Fibroblast of skin of left biceps (primary cell): ENCODE measurements at regions not wholly inside any gene's neighbourhood (a gene's known extent, or its start where the extent isn't known, plus 50 kb on each side); places are given as distances from the start of the nearest gene placed in this dataset.
"Not testable (repeated sequence)": the region's sequence is repeated elsewhere in the genome, so short reads cannot be mapped to it uniquely, and the experiment has no call there.

ENCODE experiments used
- DNase-seq, 2 experiments: peaks; one replicate each; pipeline ENCODE4 v3.0.0-alpha.2; 2013; ENCODE audit warnings: low read depth in 2 of 2

GRCh38 chr7:19376538-19376937 lies 231.3 kb upstream of the FERD3L start:
- no peak for DNase-seq

DNA sequence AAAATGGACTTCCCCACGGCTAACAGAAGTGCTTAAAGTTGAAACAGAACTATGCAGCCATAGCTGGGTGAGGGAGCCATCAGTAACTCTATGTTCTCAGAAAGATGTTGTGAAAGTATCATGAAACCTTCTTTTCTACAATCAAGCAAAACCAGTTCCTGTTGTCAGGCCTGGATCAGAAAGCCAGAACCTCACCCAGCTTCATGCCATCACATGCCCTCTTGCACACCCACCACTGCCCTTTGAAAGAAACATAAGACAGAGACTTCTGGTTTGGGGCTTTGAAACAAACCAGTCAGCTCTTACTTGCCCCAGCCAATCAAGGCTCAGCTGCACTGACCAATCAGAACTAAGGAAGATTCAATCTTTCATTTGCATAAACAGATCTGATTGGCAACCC lies 230.8 kb upstream of the FERD3L start:
- DNase-seq = no peak

- DNase-seq = no peak
These were observed 228.1 kb upstream of the FERD3L start for GRCh38 chr7:19373334-19373733.

DNA sequence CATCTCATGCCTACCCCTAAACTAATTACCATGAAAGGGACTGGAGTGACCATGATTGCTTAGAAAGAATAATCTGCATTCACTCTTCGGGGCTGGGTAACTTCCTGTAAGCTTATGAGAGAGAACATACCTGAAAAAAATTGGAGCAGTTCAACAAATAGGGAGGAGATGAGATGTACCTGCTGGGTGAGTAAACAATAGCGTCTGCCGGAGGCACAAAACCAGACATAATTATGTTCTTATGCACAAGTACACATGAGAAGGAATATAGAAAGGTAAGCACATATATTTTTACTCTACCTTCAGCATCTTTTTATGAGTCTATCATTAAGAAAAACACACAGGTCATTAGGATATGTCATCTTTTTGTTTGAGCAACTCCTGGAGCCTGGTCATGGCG lies 224.6 kb upstream of the FERD3L start:
- DNase-seq = no peak

GRCh38 chr7:19369182-19369581 lies 224.0 kb upstream of the FERD3L start:
- DNase-seq = no peak

- DNase-seq = peak; percentile 34 to 46
These were observed 223.3 kb upstream of the FERD3L start for GRCh38 chr7:19368491-19368925.

GRCh38 chr7:19364950-19365349 lies 219.7 kb upstream of the FERD3L start:
- no peak for DNase-seq

DNA sequence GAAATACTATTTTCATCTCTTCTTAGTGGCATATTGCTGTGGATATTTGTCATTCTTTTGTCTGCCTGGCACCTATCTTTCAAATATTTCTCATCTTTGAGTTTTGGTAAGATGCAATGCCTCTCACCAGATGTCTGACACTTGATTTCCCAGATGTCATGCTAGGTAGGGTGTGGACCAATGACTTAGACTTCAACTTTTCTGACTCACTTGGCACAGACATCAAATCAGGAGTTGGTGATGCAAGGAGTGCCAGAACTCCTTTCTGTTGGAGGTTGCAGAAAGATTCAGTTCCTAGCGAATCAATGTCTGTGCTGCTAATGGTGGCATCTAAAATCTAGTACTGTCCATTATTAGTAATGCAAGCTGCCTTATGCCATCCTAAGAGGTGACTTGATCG lies 216.9 kb upstream of the FERD3L start:
- no peak for DNase-seq

DNA sequence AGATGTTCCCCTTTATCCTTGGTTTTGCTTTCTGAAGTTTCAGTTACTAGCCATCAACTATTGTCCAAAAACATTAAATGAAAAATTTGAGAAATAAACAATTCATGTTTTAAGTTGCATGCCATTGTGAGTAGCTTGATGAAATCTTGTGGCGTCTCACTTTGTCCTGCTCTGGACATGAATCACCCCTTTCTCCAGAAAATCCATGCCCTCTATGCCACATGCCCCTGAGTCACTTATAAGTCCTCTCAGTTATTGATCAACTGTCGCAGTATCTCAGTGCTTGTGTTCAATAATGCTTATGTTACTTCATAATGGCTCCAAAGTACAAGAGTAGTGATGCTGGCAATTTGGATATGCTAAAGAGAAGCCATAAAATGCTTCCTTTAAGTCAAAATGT lies 208.0 kb upstream of the FERD3L start:
- no peak for DNase-seq

- DNase-seq = no peak
These were observed 207.1 kb upstream of the FERD3L start for GRCh38 chr7:19352305-19352695.

DNA sequence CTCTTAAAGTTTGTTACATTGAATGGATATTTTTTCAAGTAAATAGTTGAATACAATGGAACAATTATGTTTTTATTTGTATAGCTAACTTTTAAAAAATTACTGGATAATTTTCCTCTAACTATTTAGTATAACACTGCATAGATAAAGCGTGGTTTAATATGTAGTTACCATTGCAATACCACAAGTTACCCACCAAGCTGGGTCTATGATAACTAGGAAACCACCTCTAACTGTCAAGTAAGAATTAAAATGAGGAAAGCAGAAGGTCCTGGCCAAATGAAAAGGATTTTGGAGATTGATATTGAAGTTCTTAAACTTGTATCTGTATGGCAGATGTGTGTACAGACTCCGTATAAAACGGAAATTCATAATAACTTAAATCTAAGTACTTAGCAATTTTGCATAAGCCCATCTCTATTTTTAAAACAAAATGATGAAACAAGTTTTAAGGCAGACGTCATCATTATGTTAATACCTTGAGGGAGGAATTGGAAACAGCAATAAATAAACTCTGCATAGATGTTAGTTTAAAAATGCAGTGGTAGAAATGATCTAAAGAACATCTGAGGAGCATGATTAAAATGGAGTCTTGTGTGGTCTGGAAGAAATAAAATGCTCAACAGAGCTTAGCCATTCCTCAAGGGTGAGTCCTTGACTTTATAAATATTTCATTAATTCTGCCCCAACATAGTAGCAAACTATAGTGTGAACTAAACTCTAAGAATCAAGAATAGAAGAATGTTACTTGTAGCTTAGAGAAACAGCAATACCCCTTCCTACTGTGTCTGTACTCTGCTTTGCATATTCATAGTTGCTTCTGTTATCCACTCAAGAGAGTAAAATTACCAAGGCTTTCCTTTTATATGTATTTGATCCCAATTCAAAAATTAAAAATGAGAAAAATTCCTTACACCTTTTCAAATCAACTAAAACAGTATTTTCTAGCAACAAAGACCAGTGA lies 206.4 kb upstream of the FERD3L start:
- no peak for DNase-seq

- DNase-seq = no peak
These were observed 194.3 kb upstream of the FERD3L start for GRCh38 chr7:19339512-19339911.

DNA sequence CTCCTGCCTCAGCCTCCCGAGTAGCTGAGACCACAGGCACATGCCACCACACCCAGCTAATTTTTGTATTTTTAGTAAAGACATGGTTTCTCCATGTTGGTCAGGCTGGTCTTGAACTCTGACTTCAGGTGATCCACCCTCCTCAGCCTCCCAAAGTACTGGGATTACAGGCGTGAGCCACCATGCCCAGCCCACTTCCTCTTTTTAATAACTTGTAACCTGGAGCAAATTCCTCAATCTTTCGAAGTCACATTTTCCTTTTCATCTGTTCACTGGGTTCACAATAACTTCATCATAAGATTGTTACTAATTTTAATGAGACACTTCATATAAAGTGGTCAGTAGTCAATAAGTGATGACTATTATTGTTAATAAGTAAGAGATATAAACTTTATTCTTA lies 193.3 kb upstream of the FERD3L start:
- DNase-seq = not testable (repeated sequence)

DNA sequence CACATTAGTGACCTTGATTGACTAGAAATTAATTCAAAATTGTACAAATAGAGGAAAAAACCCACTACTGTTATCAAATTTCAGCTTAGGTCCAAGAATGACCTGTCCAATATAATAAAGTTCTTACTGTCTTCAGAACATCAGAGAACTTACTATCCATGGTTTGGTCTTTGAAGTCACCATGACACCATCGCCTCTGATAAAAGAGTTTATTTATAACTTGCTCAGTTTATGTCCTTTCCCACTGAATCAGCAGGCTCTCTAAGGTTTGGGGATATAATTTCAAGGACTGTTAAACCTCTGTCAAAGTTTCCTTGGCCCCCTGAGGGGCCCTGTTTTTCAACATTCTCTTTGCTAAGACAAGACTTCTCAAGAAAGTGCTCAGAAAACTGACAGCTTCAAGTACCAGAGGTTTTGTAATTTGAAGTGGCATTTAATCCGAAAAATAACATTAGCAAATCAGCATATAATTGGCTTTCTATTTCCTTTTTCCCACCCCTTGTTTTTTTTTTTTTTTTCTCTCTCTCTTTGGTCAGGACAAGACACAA lies 191.7 kb upstream of the FERD3L start:
- DNase-seq = no peak

GRCh38 chr7:19333706-19334105 lies 188.5 kb upstream of the FERD3L start:
- DNase-seq = no peak

DNA sequence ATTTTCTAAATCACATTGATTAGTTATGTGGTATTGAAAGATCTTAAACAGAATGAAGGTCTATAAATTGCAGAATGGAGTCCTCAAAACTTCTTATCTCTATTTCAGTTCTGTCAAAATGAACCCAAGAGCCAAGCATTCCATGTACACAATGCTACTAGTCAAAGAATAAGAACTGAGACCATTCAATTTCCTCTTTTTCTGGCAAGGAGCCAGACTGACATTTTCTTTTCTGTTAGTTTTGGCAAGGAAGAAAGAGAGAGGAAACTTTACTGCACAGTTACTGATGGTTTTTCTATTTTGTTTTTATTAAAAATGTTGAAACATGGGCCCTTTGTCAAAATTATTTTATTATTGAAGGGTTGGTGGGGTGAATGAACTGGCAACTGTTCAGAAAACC lies 181.8 kb upstream of the FERD3L start:
- peak; percentile 16 to 21 for DNase-seq

- no peak for DNase-seq
These were observed 176.8 kb upstream of the FERD3L start for GRCh38 chr7:19322002-19322401.

- no peak for DNase-seq
These were observed 173.1 kb upstream of the FERD3L start for GRCh38 chr7:19318287-19318686.

DNA sequence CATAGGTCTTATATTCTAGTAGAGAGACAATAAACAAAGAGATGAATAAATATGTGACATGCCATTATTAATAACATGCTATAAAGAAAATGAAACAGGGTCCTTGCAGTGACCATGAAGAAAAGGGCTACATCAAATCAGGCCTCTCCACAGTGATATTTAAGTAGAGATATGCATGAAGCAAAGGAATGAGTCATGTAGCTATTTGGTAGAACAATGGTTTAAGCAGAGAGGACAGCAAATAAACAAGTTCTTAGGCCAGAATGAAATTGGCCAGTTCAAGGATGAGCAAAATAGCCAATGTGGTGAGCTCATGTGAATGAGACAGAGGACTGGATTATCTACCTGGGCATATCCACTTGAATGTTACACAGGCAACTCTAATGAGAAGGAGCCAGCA lies 172.2 kb upstream of the FERD3L start:
- DNase-seq = no peak

GRCh38 chr7:19312416-19312815 lies 167.2 kb upstream of the FERD3L start:
- no peak for DNase-seq

DNA sequence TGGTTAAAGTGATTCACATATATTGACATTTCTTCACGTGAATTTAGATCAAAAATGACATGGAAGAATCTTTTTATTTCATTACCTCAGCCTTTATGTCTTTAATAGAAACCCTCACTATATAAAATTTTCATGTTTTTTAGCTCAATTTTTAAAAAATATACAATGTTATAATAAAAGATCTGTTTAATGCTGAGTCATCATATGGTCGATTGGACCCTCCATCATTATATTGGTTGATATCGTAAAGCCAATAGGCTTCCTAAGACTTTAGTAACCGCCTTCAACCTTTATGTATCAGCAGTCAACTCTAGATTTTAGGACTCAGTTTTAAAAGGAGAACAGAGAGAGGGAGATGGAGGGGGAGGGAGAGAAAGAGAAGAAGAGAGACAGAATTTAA lies 162.3 kb upstream of the FERD3L start:
- DNase-seq = no peak

- DNase-seq = no peak
These were observed 160.5 kb upstream of the FERD3L start for GRCh38 chr7:19305698-19306097.

- no peak for DNase-seq
These were observed 158.9 kb upstream of the FERD3L start for GRCh38 chr7:19304086-19304485.
